Smooth muscle cell (in vitro differentiated cells): ENCODE measurements at regions not wholly inside any gene's neighbourhood (a gene's known extent, or its start where the extent isn't known, plus 50 kb on each side); places are given as distances from the start of the nearest gene placed in this dataset.

Experiments used
- DNase-seq: peaks from one replicate; lab custom pipeline; 2025; ENCODE audit not compliant: unreplicated experiment; lab: John Stamatoyannopoulos, UW
- H2AFZ ChIP-seq: fragments of 200-600 bp; sonication (generic); 2 replicates; pipeline ENCODE4 v1.6.0; 2016; ENCODE audit warnings: antibody characterized with exemption, low read depth, mild to moderate bottlenecking
- H3F3A ChIP-seq: fragments of 200-600 bp; sonication (generic); 2 replicates; pipeline ENCODE4 v1.6.0; 2017; ENCODE audit warnings: antibody characterized with exemption, low read depth
- H3K27ac ChIP-seq: fragments of 200-600 bp; sonication (generic); 2 replicates; pipeline ENCODE4 v1.5.1; 2016; ENCODE audit warnings: low read depth, mild to moderate bottlenecking
- H3K27me3 ChIP-seq: fragments of 200-600 bp; sonication (generic); 2 replicates; pipeline ENCODE4 v1.6.1; 2016; ENCODE audit warnings: low read depth, mild to moderate bottlenecking
- H3K36me3 ChIP-seq: fragments of 200-600 bp; sonication (generic); 2 replicates; pipeline ENCODE4 v1.5.1; 2016; ENCODE audit warnings: low read depth
- H3K4me1 ChIP-seq: fragments of 200-600 bp; sonication (generic); 2 replicates; pipeline ENCODE4 v1.5.1; 2016; ENCODE audit warnings: low read depth
- H3K4me2 ChIP-seq: fragments of 200-600 bp; sonication (generic); 2 replicates; pipeline ENCODE4 v1.6.0; 2016; ENCODE audit warnings: mild to moderate bottlenecking
- H3K4me3 ChIP-seq: fragments of 200-600 bp; sonication (generic); 2 replicates; pipeline ENCODE4 v1.5.1; 2016; ENCODE audit warnings: mild to moderate bottlenecking
- H3K79me2 ChIP-seq: fragments of 200-600 bp; sonication (generic); 2 replicates; pipeline ENCODE4 v1.6.0; 2016; ENCODE audit warnings: low read depth, mild to moderate bottlenecking
- H3K9ac ChIP-seq: fragments of 200-600 bp; sonication (generic); 2 replicates; pipeline ENCODE4 v1.6.0; 2016; ENCODE audit warnings: low read depth
- H3K9me3 ChIP-seq: fragments of 200-600 bp; sonication (generic); replicated peaks from 2 replicates; pipeline ENCODE4 v1.5.1; 2016; ENCODE audit warnings: low read depth
- H4K20me1 ChIP-seq: fragments of 200-600 bp; sonication (generic); 2 replicates; pipeline ENCODE4 v1.6.0; 2016; ENCODE audit warnings: low read depth
- WGBS: methylation state at CpG from one replicate; pipeline ENCODE4 v1.1.7; 2016; ENCODE audit warnings: low lambda C conversion rate; 5-methylcytosine and 5-hydroxymethylcytosine counted together
- TF ChIP-seq, protein P1 (sequence below): fragments of 200-600 bp; sonication (generic); IDR thresholded peaks from 2 replicates; pipeline ENCODE4 v1.5.1; 2017; ENCODE audit warnings: borderline replicate concordance, mild to moderate bottlenecking, antibody characterized with exemption; ENCODE audit not compliant: insufficient read depth, poor library complexity, severe bottlenecking

DNA sequence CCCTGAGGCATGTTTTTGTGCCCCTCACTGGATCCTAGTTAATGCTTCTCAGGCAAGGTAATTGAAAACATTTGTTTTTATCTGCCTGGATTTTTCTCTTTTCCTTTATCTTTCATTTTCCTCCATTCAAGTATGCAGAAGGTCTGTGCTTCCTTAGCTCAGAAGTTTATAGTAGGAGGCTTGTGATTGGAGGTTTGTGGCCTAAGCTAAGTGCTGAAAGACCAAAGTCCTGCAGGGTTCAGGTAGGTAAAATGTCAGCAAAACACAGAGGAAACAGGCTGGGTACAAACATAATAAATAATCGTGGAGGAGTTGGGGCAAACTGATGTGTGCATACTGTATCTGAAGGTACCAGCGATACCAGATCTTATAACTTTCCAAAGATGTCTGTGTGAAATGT is 230.9 kb upstream of the KLF4 start:
- 93% methylated on average over 2 of the region's 2 CpGs for WGBS
- DNase-seq: no peak
- Histone ChIP-seq H3K9ac (no peak overlapping the region), H3K79me2 (no peaks in the 10 kb centered on the region), H3K4me2 (no peak overlapping the region), H3K27me3 (peaks cover 6% of the 10 kb centered on the region), H2AFZ (no peak overlapping the region), H3K36me3 (no peaks in the 10 kb centered on the region), H3K4me1 (no peaks in the 10 kb centered on the region), H3K9me3 (no peaks in the 10 kb centered on the region), H3K4me3 (no peak overlapping the region), H3F3A (no peaks in the 10 kb centered on the region), H3K27ac (no peak overlapping the region), H4K20me1 (no peaks in the 10 kb centered on the region)
- TF ChIP-seq, protein P1, sequence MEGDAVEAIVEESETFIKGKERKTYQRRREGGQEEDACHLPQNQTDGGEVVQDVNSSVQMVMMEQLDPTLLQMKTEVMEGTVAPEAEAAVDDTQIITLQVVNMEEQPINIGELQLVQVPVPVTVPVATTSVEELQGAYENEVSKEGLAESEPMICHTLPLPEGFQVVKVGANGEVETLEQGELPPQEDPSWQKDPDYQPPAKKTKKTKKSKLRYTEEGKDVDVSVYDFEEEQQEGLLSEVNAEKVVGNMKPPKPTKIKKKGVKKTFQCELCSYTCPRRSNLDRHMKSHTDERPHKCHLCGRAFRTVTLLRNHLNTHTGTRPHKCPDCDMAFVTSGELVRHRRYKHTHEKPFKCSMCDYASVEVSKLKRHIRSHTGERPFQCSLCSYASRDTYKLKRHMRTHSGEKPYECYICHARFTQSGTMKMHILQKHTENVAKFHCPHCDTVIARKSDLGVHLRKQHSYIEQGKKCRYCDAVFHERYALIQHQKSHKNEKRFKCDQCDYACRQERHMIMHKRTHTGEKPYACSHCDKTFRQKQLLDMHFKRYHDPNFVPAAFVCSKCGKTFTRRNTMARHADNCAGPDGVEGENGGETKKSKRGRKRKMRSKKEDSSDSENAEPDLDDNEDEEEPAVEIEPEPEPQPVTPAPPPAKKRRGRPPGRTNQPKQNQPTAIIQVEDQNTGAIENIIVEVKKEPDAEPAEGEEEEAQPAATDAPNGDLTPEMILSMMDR: no peak

- H2AFZ ChIP-seq: no peak overlapping the region
- no peak overlapping the region for H3K4me2 ChIP-seq
- H3K4me1 ChIP-seq: no peaks in the 10 kb centered on the region
- H3K27ac ChIP-seq: no peak overlapping the region
- no peaks in the 10 kb centered on the region for H3F3A ChIP-seq
- no peaks in the 10 kb centered on the region for H3K36me3 ChIP-seq
- H3K4me3 ChIP-seq: no peak overlapping the region
- no peaks in the 10 kb centered on the region for H3K9me3 ChIP-seq
- no peaks in the 10 kb centered on the region for H3K79me2 ChIP-seq
- WGBS: 94% methylated on average over 9 of the region's 9 CpGs
- H4K20me1 ChIP-seq: no peaks in the 10 kb centered on the region
- TF ChIP-seq, protein P1: no peak
- H3K9ac ChIP-seq: no peak overlapping the region
- H3K27me3 ChIP-seq: peaks cover 5% of the 10 kb centered on the region
- no peak for DNase-seq
These were observed 228.2 kb upstream of the KLF4 start for GRCh38 chr9:107717529-107718314.

GRCh38 chr9:107715740-107716139 is 226.2 kb upstream of the KLF4 start:
- no peak for DNase-seq
- Histone ChIP-seq H3K9me3 (no peaks in the 10 kb centered on the region), H4K20me1 (no peaks in the 10 kb centered on the region), H2AFZ (no peak overlapping the region), H3K4me3 (no peak overlapping the region), H3K9ac (no peak overlapping the region), H3K27me3 (no peaks in the 10 kb centered on the region), H3K27ac (no peak overlapping the region), H3K4me2 (no peak overlapping the region), H3K79me2 (no peaks in the 10 kb centered on the region), H3K4me1 (no peaks in the 10 kb centered on the region), H3K36me3 (no peaks in the 10 kb centered on the region), H3F3A (no peaks in the 10 kb centered on the region)
- 83% methylated on average over 4 of the region's 4 CpGs for WGBS
- TF ChIP-seq, protein P1: no peak

- H3K79me2 ChIP-seq: no peaks in the 10 kb centered on the region
- H4K20me1 ChIP-seq: no peaks in the 10 kb centered on the region
- no peaks in the 10 kb centered on the region for H3K9me3 ChIP-seq
- no peak overlapping the region for H3K4me2 ChIP-seq
- TF ChIP-seq, protein P1: no peak
- no peaks in the 10 kb centered on the region for H3K4me1 ChIP-seq
- H2AFZ ChIP-seq: no peak overlapping the region
- H3K9ac ChIP-seq: no peak overlapping the region
- H3K36me3 ChIP-seq: no peaks in the 10 kb centered on the region
- no peaks in the 10 kb centered on the region for H3F3A ChIP-seq
- no peaks in the 10 kb centered on the region for H3K27me3 ChIP-seq
- no peak overlapping the region for H3K4me3 ChIP-seq
- WGBS: 88% methylated on average over 2 of the region's 4 CpGs
- H3K27ac ChIP-seq: no peak overlapping the region
- no peak for DNase-seq
These were observed 223.9 kb upstream of the KLF4 start for GRCh38 chr9:107713470-107713869.
